Ishikawa (cell line): ENCODE measurements at regions not wholly inside any gene's neighbourhood (a gene's known extent, or its start where the extent isn't known, plus 50 kb on each side); places are given as distances from the start of the nearest gene placed in this dataset.

Experiments used
- CEBPB ChIP-seq: IDR thresholded peaks from 2 replicates; pipeline ENCODE4 v1.6.1; 2012
- CREB1 ChIP-seq: IDR thresholded peaks from 2 replicates; pipeline ENCODE4 v1.6.1; 2012; ENCODE audit warnings: low read depth
- EP300 ChIP-seq: IDR thresholded peaks from 2 replicates; pipeline ENCODE4 v1.6.1; 2012; ENCODE audit warnings: borderline replicate concordance
- MAX ChIP-seq: IDR thresholded peaks from 2 replicates; pipeline ENCODE4 v1.6.1; 2012
- RAD21 ChIP-seq: IDR thresholded peaks from 2 replicates; pipeline ENCODE4 v1.6.1; 2012; ENCODE audit warnings: low read depth
- REST ChIP-seq: IDR thresholded peaks from 2 replicates; pipeline ENCODE4 v1.6.1; 2012; ENCODE audit warnings: low read depth, mild to moderate bottlenecking
- TAF1 ChIP-seq: IDR thresholded peaks from 2 replicates; pipeline ENCODE4 v1.6.1; 2012; ENCODE audit warnings: low read depth, mild to moderate bottlenecking
- TEAD4 ChIP-seq: IDR thresholded peaks from 2 replicates; pipeline ENCODE4 v1.6.1; 2012
- YY1 ChIP-seq: IDR thresholded peaks from 2 replicates; pipeline ENCODE4 v1.6.1; 2012; ENCODE audit warnings: low read depth

- no peak for TF ChIP-seq CREB1
- no peak for TF ChIP-seq TAF1
- TF ChIP-seq TEAD4, result no peak
- TF ChIP-seq MAX, result no peak
- no peak for TF ChIP-seq EP300
- no peak for TF ChIP-seq YY1
- no peak for TF ChIP-seq CEBPB
- TF ChIP-seq REST, result no peak
- TF ChIP-seq RAD21, result no peak
Observed at GRCh38 chr3:87126321-87126720, 100.8 kb upstream of the CHMP2B start.
